ENCODE measurements at regions not wholly inside any gene's neighbourhood (a gene's known extent, or its start where the extent isn't known, plus 50 kb on each side); places are given as distances from the start of the nearest gene placed in this dataset.

DNA sequence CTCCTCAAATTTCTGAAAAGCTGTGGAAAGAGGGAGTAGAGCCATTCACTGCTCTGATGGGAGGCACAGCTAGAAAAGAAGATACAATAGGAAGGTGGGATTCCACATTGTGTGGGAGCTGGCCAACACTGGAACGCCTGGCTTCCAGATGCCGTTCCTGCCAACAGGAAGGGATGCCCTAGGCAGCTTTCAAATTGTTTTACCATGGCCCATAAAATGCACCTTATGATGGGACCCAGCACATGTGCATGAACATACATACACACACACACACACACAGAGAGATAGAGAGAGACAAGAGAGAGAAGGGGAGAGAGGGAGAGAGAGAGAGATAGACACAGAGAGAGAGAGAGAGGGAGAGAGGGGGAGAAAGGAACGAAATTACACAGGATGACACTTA is 86.1 kb upstream of the BZW1 start:
- no peak for DNase-seq (ENCODE audit: low spot score)
- Mint-ChIP-seq H3K4me3 (no peak overlapping the region), H3K27ac (no peak overlapping the region), H3K27me3 (ENCODE audit: insufficient read depth) (peaks cover 6% of the 10 kb centered on the region), H3K4me1 (ENCODE audit: low read depth) (peaks cover 10% of the 10 kb centered on the region), H3K36me3 (ENCODE audit: low read depth) (no peaks in the 10 kb centered on the region), H3K9me3 (peaks cover under 1% of the 10 kb centered on the region)
- intact Hi-C loops (cut with micrococcal nuclease), result no loop called here

DNA sequence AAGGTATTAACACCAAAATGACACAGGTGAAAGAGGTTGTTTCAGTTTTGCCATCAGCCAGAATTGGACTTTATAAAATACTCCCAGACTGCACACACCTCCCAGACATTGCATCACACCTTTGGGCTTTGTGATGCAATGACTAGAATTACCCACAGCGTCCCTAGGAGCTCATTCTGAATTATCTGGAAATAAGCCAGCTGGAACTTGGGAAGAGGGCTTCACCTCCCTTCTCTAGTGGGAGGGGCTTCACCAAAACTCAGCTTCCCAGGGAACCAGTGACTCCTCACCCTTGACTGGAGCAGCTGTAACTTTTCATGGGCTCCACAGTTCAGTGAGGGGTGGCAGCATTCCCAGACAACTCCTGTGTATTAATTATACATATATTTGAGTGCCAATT is 83.1 kb upstream of the BZW1 start:
- H3K36me3 Mint-ChIP-seq (ENCODE audit: low read depth), result no peaks in the 10 kb centered on the region
- H3K27ac Mint-ChIP-seq, result no peak overlapping the region
- H3K9me3 Mint-ChIP-seq, result no peaks in the 10 kb centered on the region
- peaks cover 4% of the 10 kb centered on the region for H3K27me3 Mint-ChIP-seq (ENCODE audit: insufficient read depth)
- DNase-seq (ENCODE audit: low spot score), result no peak
- H3K4me3 Mint-ChIP-seq, result no peak overlapping the region
- H3K4me1 Mint-ChIP-seq (ENCODE audit: low read depth), result peaks cover 10% of the 10 kb centered on the region
- intact Hi-C loops (cut with micrococcal nuclease), result no loop called here

DNA sequence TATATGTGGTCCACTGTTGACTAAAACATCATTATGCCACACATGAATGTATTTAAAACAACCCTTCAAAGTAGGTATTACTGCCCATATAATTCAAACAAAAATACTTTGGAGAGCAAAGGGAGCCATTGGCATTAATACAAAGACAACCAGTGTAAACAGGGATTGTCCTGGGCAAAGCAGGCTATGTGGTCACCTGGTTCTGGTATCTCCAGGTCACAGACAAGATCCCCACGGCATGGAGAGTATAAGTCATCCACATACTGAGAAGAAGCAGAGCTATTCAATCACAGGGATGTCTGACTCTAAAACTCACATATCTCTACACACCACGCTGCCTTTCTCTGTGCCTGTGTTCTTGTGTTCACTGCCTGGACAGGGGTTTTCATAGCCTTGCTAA is 81.4 kb upstream of the BZW1 start:
- DNase-seq (ENCODE audit: low spot score), result no peak
- H3K27me3 Mint-ChIP-seq (ENCODE audit: insufficient read depth), result peaks cover 2% of the 10 kb centered on the region
- no peak overlapping the region for H3K27ac Mint-ChIP-seq
- H3K9me3 Mint-ChIP-seq, result no peaks in the 10 kb centered on the region
- H3K4me3 Mint-ChIP-seq, result no peak overlapping the region
- peaks cover 18% of the 10 kb centered on the region for H3K4me1 Mint-ChIP-seq (ENCODE audit: low read depth)
- intact Hi-C loops (cut with micrococcal nuclease), result no loop called here
- no peaks in the 10 kb centered on the region for H3K36me3 Mint-ChIP-seq (ENCODE audit: low read depth)

DNA sequence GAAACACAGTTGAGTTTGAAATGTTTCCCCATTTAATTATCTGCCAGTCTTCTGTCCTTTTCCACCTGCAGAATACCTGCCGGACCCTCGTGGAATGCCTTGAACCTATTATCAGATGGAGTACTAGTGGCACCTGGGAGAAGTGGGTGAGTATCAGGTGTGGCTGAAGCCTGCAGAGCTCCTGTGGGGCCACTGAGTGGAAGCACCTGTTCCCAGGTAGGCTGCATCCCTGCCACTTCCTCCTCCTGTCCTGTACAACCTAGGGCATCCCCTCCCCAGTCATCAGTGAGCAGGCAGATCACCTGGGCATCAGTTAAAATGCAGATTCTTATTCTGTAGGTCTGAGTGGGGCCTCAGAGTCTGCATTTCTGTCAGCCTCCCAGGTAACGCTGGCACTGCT is 80.8 kb upstream of the BZW1 start:
- Mint-ChIP-seq H3K36me3 (ENCODE audit: low read depth) (no peaks in the 10 kb centered on the region), H3K9me3 (no peaks in the 10 kb centered on the region), H3K27ac (no peak overlapping the region), H3K27me3 (ENCODE audit: insufficient read depth) (no peaks in the 10 kb centered on the region), H3K4me3 (no peak overlapping the region), H3K4me1 (ENCODE audit: low read depth) (peaks cover 21% of the 10 kb centered on the region)
- DNase-seq (ENCODE audit: low spot score), result no peak
- intact Hi-C loops (cut with micrococcal nuclease), result no loop called here

DNA sequence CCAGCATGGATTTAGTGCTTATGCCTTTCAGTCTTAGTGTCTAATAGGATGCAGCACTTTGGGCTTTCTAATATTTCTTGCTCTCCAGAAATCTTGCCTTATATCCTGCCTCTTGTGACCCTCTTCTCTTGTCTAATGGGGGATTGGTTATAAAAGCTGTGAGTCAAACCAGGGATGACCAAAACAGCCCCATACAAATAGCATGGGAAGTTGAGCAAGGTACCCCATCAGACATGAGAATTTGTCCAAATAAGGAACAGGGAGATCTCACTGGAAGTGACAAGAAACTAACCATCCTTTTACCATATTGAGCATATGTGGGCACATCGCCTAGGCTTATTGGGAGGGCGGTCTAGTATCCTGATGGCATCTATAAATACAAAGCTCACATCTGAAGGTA is 78.8 kb upstream of the BZW1 start:
- H3K4me1 Mint-ChIP-seq (ENCODE audit: low read depth), result peaks cover 15% of the 10 kb centered on the region

DNA sequence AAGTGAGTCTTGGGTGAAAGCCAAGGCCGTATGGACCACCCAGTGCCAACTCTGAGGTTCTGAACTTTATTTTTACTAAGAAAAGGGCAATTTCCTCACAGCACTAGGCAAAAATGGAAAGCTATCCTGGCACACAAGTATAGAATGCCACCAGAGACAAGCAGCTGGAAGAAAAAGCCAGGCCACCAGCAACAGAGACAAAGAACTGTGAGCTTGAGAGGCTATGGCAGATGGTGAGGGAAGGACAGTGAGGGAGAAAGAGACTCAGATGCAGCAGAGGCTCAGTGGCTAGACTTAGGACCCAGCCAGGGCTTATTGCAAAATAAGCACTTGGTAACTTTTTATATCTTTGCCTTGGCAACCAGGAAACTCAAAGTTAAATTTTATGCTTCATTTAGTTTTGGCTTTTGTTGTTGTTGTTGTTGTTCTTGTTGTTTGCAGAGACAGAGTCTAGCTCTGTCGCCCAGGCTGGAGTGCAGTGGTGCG is 78.0 kb upstream of the BZW1 start:
- H3K9me3 Mint-ChIP-seq, result no peaks in the 10 kb centered on the region
- H3K4me1 Mint-ChIP-seq (ENCODE audit: low read depth), result peaks cover 15% of the 10 kb centered on the region
- no peaks in the 10 kb centered on the region for H3K36me3 Mint-ChIP-seq (ENCODE audit: low read depth)
- peaks cover 2% of the 10 kb centered on the region for H3K27me3 Mint-ChIP-seq (ENCODE audit: insufficient read depth)
- H3K4me3 Mint-ChIP-seq, result no peak overlapping the region
- intact Hi-C loops (cut with micrococcal nuclease), result no loop called here
- H3K27ac Mint-ChIP-seq, result no peak overlapping the region
- no peak for DNase-seq (ENCODE audit: low spot score)

More for the DNA sequence above, 78.8 kb upstream of the BZW1 start:
- DNase-seq (ENCODE audit: low spot score), result no peak
- no peak overlapping the region for H3K4me3 Mint-ChIP-seq
- no peaks in the 10 kb centered on the region for H3K9me3 Mint-ChIP-seq
- H3K36me3 Mint-ChIP-seq (ENCODE audit: low read depth), result no peaks in the 10 kb centered on the region
- H3K27ac Mint-ChIP-seq, result no peak overlapping the region
- peaks cover 2% of the 10 kb centered on the region for H3K27me3 Mint-ChIP-seq (ENCODE audit: insufficient read depth)
- intact Hi-C loops (cut with micrococcal nuclease), result no loop called here

DNA sequence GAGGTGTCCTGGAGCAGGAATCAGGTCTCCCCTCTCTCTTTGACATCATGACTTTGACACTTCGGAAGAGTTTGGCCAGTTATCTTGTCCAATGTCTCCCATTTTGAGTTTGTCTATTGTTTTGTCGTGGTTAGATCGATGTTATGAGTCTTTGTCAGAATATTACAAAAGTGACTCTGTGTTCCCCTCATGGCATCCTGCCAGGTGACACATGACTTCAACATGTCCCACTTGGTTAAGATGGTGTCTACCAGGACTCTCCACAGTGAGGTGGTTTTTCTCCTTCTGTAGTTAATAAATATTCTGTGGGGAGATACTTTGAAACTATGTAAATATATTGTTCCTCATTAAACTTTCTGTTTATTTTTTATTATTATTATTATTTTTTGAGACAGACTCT is 76.6 kb upstream of the BZW1 start:
- Mint-ChIP-seq H3K4me3 (no peak overlapping the region), H3K27me3 (ENCODE audit: insufficient read depth) (peaks cover 2% of the 10 kb centered on the region), H3K4me1 (ENCODE audit: low read depth) (peaks cover 15% of the 10 kb centered on the region), H3K36me3 (ENCODE audit: low read depth) (no peaks in the 10 kb centered on the region), H3K27ac (no peak overlapping the region), H3K9me3 (no peaks in the 10 kb centered on the region)
- intact Hi-C loops (cut with micrococcal nuclease), result loop anchor here (1.0 kb wide), 2 partner anchors 22 to 159 kb away; no protein-coding TSS in a partner anchor
- DNase-seq (ENCODE audit: low spot score), result no peak

DNA sequence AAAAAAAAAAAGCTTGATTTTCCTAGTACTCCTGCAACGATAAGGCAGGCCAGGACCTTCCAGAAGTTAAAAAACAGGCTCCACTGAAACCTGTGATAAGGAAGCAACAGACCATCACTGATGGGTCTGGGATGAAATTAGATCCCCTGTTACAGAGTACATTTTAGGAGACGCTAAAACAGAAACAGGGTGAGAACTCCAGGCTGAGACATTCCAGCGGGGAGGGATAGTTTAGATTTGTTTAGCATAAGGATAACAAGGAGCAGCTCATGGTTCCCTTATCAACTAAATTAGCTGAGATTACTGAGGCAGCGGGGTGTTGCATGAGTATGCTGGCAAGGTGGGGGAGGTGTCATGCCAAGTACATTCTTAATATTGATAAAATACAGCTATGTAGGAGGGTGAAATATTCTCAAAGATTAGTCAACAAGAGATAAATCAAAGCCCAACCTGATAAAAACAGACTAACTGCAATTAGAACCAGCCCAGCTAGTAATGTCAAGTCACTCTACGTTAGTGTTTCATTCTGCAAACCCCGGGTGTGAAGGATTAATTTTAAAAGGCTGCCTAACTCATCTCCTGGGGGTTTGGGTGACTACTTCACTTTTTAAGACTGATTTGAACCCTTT is 75.0 kb upstream of the BZW1 start:
- Mint-ChIP-seq H3K9me3 (no peaks in the 10 kb centered on the region), H3K4me1 (ENCODE audit: low read depth) (peaks cover 15% of the 10 kb centered on the region), H3K4me3 (no peak overlapping the region), H3K27ac (no peak overlapping the region), H3K27me3 (ENCODE audit: insufficient read depth) (peaks cover 2% of the 10 kb centered on the region), H3K36me3 (ENCODE audit: low read depth) (no peaks in the 10 kb centered on the region)
- DNase-seq (ENCODE audit: low spot score), result no peak
- intact Hi-C loops (cut with micrococcal nuclease), result no loop called here

DNA sequence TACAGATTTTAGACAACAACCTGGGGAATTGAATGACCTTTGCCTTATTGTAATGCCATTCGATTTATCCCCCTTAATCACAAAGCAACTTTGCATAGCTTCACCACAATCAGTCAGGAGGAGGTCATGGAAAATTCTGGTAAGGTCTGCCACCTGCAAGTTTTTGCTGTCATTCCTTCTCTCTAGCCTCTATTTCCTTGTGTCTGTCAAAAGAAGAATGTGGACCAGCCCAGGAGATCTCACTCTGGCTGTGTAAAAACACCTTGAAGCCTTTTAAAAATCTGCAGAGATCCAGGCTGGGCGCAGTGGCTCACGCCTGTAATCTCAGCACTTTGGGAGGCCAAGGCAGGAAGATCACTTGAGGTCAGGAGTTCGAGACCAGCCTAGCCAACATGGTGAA is 74.1 kb upstream of the BZW1 start:
- no peak overlapping the region for H3K27ac Mint-ChIP-seq
- intact Hi-C loops (cut with micrococcal nuclease), result no loop called here
- no peak for DNase-seq (ENCODE audit: low spot score)

DNA sequence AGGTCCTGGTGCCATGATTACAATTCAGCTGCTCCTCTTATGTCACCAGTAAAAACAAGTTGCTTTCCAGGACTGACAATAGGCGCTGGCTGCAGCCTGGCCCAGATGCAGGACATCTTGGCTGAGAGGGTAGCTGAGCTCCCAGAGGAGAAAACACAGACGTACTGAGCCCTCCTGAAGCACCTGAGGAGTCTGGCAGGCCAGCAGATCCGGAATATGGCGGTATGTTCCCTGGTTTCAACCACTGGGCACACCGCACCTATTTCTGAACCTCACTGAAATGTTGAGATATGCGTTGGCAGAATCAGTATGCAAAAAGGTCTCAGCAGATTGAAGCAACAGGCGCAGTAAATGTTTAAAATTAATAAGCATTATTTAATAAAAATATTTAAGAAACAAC is 73.1 kb upstream of the BZW1 start:
- no peaks in the 10 kb centered on the region for H3K9me3 Mint-ChIP-seq
- H3K27me3 Mint-ChIP-seq (ENCODE audit: insufficient read depth), result peaks cover 2% of the 10 kb centered on the region
- no peak for DNase-seq (ENCODE audit: low spot score)
- peaks cover 15% of the 10 kb centered on the region for H3K4me1 Mint-ChIP-seq (ENCODE audit: low read depth)
- intact Hi-C loops (cut with micrococcal nuclease), result no loop called here
- no peak overlapping the region for H3K27ac Mint-ChIP-seq
- no peaks in the 10 kb centered on the region for H3K36me3 Mint-ChIP-seq (ENCODE audit: low read depth)
- H3K4me3 Mint-ChIP-seq, result no peak overlapping the region

More for the DNA sequence above, 74.1 kb upstream of the BZW1 start:
- Mint-ChIP-seq H3K9me3 (no peaks in the 10 kb centered on the region), H3K27me3 (ENCODE audit: insufficient read depth) (peaks cover 2% of the 10 kb centered on the region), H3K4me3 (no peak overlapping the region), H3K36me3 (ENCODE audit: low read depth) (no peaks in the 10 kb centered on the region), H3K4me1 (ENCODE audit: low read depth) (peaks cover 15% of the 10 kb centered on the region)

DNA sequence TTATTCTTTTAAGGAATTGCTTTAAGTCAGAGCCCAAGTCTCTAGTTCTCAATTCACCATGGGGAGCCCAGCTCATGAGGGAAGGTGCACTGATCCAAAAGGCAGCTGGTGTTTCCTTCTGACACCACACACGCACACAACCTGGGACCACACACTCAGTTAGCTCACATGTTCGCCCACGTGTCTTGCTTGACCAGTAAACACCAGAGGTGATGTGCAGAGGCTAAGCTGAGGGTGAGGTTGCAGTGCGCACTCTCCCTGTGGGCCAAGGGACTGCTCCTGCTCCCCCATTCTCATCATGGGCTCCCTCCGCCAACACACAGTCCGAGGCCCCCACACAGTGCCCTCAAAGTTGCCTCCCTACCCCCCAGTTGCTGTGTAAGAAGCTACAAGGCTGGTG is 70.8 kb upstream of the BZW1 start:
- Mint-ChIP-seq H3K36me3 (ENCODE audit: low read depth) (no peaks in the 10 kb centered on the region), H3K27me3 (ENCODE audit: insufficient read depth) (peaks cover 3% of the 10 kb centered on the region), H3K9me3 (no peaks in the 10 kb centered on the region), H3K27ac (no peak overlapping the region), H3K4me3 (no peak overlapping the region), H3K4me1 (ENCODE audit: low read depth) (peaks cover 2% of the 10 kb centered on the region)
- no peak for DNase-seq (ENCODE audit: low spot score)
- intact Hi-C loops (cut with micrococcal nuclease), result no loop called here

DNA sequence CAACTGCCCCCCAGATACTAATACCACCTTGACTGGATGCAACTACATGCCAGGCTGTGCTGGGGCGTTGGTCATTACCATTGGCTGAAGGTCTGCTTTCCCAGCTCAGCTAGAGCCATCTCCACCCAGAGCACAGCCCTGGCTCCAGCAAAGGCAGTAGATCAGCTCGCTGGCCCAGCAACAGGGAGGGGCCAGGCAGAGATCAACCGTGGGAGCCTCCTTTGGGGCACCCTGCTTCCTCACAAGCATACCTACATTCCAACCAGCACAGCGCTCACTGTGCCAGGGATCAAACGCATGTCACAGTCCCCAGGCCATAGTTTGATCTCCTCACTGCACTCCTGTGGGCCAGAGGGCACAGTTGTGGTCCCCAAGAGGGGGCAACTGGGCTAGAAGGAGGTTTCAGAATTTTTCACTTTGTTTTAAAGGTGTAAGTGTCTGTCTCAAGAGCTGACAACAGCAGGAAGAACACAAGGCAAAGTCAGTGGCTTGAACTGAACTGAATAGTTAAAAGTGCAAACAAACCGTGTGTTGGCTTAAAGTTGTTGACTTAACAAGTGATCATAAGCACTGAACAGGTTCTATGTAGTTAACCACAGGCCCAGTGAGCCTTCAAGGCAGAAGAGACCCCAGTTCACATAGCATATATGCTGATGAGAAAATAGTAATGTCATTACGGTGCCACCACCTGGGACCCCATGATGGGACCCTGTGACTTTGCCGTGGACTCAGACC is 70.1 kb upstream of the BZW1 start:
- H3K4me1 Mint-ChIP-seq (ENCODE audit: low read depth), result no peaks in the 10 kb centered on the region
- H3K27me3 Mint-ChIP-seq (ENCODE audit: insufficient read depth), result peaks cover 3% of the 10 kb centered on the region
- H3K36me3 Mint-ChIP-seq (ENCODE audit: low read depth), result no peaks in the 10 kb centered on the region
- H3K9me3 Mint-ChIP-seq, result no peaks in the 10 kb centered on the region
- no peak for DNase-seq (ENCODE audit: low spot score)
- intact Hi-C loops (cut with micrococcal nuclease), result no loop called here
- H3K27ac Mint-ChIP-seq, result no peak overlapping the region
- no peak overlapping the region for H3K4me3 Mint-ChIP-seq

DNA sequence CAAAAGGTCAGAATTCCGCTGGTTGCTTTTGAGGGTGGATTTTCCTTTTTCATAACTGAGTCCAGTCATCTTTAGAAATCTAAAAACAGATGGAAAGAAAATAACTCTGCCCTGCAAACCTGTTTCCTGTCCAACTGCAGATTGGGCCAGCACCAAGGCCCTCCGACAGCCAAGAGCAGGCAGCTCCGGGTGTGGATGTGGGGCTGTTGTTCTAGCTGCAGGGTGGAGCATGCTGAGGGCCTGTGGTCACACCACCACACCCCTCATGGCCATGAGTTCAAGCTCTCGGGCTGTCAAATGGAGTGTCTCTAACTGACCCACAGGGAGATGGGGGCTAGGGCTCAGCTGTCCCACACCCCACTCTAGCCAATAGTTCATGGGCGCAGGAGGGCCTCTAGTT is 69.3 kb upstream of the BZW1 start:
- Mint-ChIP-seq H3K27ac (no peak overlapping the region), H3K27me3 (ENCODE audit: insufficient read depth) (peaks cover 2% of the 10 kb centered on the region), H3K4me1 (ENCODE audit: low read depth) (no peaks in the 10 kb centered on the region), H3K4me3 (no peak overlapping the region), H3K9me3 (no peaks in the 10 kb centered on the region), H3K36me3 (ENCODE audit: low read depth) (no peaks in the 10 kb centered on the region)
- DNase-seq (ENCODE audit: low spot score), result no peak
- intact Hi-C loops (cut with micrococcal nuclease), result no loop called here

Data from activated T-helper 1 cell treated with anti-CD3 and anti-CD28 coated beads, Interleukin-12 subunit alpha, Interleukin-12 subunit beta, Interleukin-2, Interleukin-4 antibody, amounts not matched to agents 30 ng/mL and 10 ng/mL and 1 ng/mL, durations not matched to agents 14 hours and 24 hours and 36 hours (primary cell).